ENCODE measurements at regions not wholly inside any gene's neighbourhood (a gene's known extent, or its start where the extent isn't known, plus 50 kb on each side); places are given as distances from the start of the nearest gene placed in this dataset.

- no peak for DNase-seq
- no peak overlapping the region for H2AFZ ChIP-seq (ENCODE audit: insufficient read depth, low read depth, low read length, poor library complexity, severe bottlenecking)
- H3K4me3 ChIP-seq (replicated peaks in 1 of 3; ENCODE audit: low read depth in 2 of 3, low read length in 3 of 3), result no peak overlapping the region
- no peaks in the 10 kb centered on the region for H3K27me3 ChIP-seq (ENCODE audit: control insufficient read depth in 2 of 2, insufficient read depth in 2 of 2, low read length in 2 of 2)
- Mint-ChIP-seq H3K27me3 (ENCODE audit: low read depth in 3 of 3) (peaks cover 0 to 1% (median 0%) of the 10 kb centered on the region in 3 donors), H3K4me3 (no peak overlapping the region), H3K4me1 (no peaks in the 10 kb centered on the region), H3K27ac (no peak overlapping the region), H3K36me3 (no peaks in the 10 kb centered on the region), H3K9me3 (peaks cover 0 to 3% (median 0%) of the 10 kb centered on the region in 7 donors)
- no peaks in the 10 kb centered on the region for H3K9me3 ChIP-seq (replicated peaks in 1 of 2; ENCODE audit: control insufficient read depth in 1 of 2, insufficient read depth in 1 of 2, low read length in 2 of 2)
- H3K4me2 ChIP-seq (replicated peaks; ENCODE audit: extremely low read depth, low read length, poor library complexity, severe bottlenecking), result no peak overlapping the region
- intact Hi-C loops (cut with micrococcal nuclease), result no loop called here
- no peaks in the 10 kb centered on the region for H3K36me3 ChIP-seq (replicated peaks in 1 of 2; ENCODE audit: control insufficient read depth in 1 of 2, insufficient read depth in 2 of 2, low read length in 2 of 2)
- no peaks in the 10 kb centered on the region for H3K79me2 ChIP-seq (ENCODE audit: insufficient read depth, low read length)
- H3K9ac ChIP-seq (ENCODE audit: insufficient read depth, low read length, poor library complexity, severe bottlenecking), result no peak overlapping the region
- no peaks in the 10 kb centered on the region for H3K4me1 ChIP-seq (ENCODE audit: control insufficient read depth in 1 of 2, insufficient read depth in 2 of 2, low read length in 2 of 2)
- H4K20me1 ChIP-seq (ENCODE audit: insufficient read depth, low read length), result no peaks in the 10 kb centered on the region
- H3K27ac ChIP-seq (ENCODE audit: low read depth in 1 of 2, low read length in 2 of 2), result no peak overlapping the region
- no peak for TF ChIP-seq CTCF (IDR thresholded peaks at IDR 0.05)
These were observed 150.9 kb downstream of the ISOC1 start for GRCh38 chr5:129245489-129245888.

- TF ChIP-seq CTCF (IDR thresholded peaks at IDR 0.05), result no peak
- H3K4me2 ChIP-seq (replicated peaks; ENCODE audit: extremely low read depth, low read length, poor library complexity, severe bottlenecking), result no peak overlapping the region
- H3K9ac ChIP-seq (ENCODE audit: insufficient read depth, low read length, poor library complexity, severe bottlenecking), result no peak overlapping the region
- H3K27ac ChIP-seq (ENCODE audit: low read depth in 1 of 2, low read length in 2 of 2), result no peak overlapping the region
- H3K36me3 ChIP-seq (replicated peaks in 1 of 2; ENCODE audit: control insufficient read depth in 1 of 2, insufficient read depth in 2 of 2, low read length in 2 of 2), result no peaks in the 10 kb centered on the region
- no peak overlapping the region for H3K4me3 ChIP-seq (replicated peaks in 1 of 3; ENCODE audit: low read depth in 2 of 3, low read length in 3 of 3)
- no CpG with 5 or more reads among the region's 3 CpGs for WGBS (ENCODE audit: insufficient coverage)
- intact Hi-C loops (cut with micrococcal nuclease), result no loop called here
- Mint-ChIP-seq H3K27ac (no peak overlapping the region), H3K36me3 (no peaks in the 10 kb centered on the region), H3K9me3 (peaks cover 0 to 3% (median 0%) of the 10 kb centered on the region in 7 donors), H3K4me3 (no peak overlapping the region), H3K27me3 (ENCODE audit: low read depth in 3 of 3) (peaks cover 0 to 1% (median 0%) of the 10 kb centered on the region in 3 donors), H3K4me1 (no peaks in the 10 kb centered on the region)
- no peaks in the 10 kb centered on the region for H3K9me3 ChIP-seq (replicated peaks in 1 of 2; ENCODE audit: control insufficient read depth in 1 of 2, insufficient read depth in 1 of 2, low read length in 2 of 2)
- no peaks in the 10 kb centered on the region for H3K79me2 ChIP-seq (ENCODE audit: insufficient read depth, low read length)
- no peaks in the 10 kb centered on the region for H4K20me1 ChIP-seq (ENCODE audit: insufficient read depth, low read length)
- no peaks in the 10 kb centered on the region for H3K4me1 ChIP-seq (ENCODE audit: control insufficient read depth in 1 of 2, insufficient read depth in 2 of 2, low read length in 2 of 2)
- no peak overlapping the region for H2AFZ ChIP-seq (ENCODE audit: insufficient read depth, low read depth, low read length, poor library complexity, severe bottlenecking)
- no peaks in the 10 kb centered on the region for H3K27me3 ChIP-seq (ENCODE audit: control insufficient read depth in 2 of 2, insufficient read depth in 2 of 2, low read length in 2 of 2)
- no peak for DNase-seq
These were observed 151.5 kb downstream of the ISOC1 start for GRCh38 chr5:129246088-129246487.
